C4-2B (cell line): ENCODE measurements at regions not wholly inside any gene's neighbourhood (a gene's known extent, or its start where the extent isn't known, plus 50 kb on each side); places are given as distances from the start of the nearest gene placed in this dataset.

Source experiments
- ZFX ChIP-seq: fragments of 450-650 bp; IDR thresholded peaks from 2 replicates; pipeline ENCODE4 v1.6.1; 2017
- TF ChIP-seq, protein P1 (sequence below): fragments of 450-650 bp; conservative IDR thresholded peaks from 2 replicates; pipeline ENCODE4 v1.5.1; 2017; ENCODE audit warnings: mild to moderate bottlenecking

DNA sequence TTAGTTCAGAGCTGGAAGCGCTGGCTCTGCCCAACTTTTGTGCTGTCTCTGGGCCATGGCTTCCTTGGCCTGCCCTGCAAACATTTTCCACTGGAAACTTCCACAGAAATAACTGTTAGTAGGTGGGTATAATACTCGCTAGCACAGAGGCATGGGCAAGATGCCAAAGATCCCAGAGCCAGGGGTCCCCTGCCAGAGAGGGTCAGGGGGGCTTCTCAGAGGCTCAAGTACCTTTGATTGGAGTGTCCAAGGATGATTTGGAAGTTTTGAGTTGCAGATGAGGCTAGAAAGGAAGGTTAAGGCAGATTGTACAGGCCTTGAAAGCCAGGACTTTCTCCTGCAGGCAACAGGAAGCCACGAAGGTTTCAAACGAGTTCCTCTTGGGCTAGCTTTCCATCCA lies 187.6 kb downstream of the DICER1 start:
- TF ChIP-seq, protein P1, sequence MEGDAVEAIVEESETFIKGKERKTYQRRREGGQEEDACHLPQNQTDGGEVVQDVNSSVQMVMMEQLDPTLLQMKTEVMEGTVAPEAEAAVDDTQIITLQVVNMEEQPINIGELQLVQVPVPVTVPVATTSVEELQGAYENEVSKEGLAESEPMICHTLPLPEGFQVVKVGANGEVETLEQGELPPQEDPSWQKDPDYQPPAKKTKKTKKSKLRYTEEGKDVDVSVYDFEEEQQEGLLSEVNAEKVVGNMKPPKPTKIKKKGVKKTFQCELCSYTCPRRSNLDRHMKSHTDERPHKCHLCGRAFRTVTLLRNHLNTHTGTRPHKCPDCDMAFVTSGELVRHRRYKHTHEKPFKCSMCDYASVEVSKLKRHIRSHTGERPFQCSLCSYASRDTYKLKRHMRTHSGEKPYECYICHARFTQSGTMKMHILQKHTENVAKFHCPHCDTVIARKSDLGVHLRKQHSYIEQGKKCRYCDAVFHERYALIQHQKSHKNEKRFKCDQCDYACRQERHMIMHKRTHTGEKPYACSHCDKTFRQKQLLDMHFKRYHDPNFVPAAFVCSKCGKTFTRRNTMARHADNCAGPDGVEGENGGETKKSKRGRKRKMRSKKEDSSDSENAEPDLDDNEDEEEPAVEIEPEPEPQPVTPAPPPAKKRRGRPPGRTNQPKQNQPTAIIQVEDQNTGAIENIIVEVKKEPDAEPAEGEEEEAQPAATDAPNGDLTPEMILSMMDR: no peak
- TF ChIP-seq ZFX: no peak
